MM.1S (cell line): ENCODE measurements at regions not wholly inside any gene's neighbourhood (a gene's known extent, or its start where the extent isn't known, plus 50 kb on each side); places are given as distances from the start of the nearest gene placed in this dataset.

Source experiments
- CTCF ChIP-seq: fragments of 300-600 bp; sonication (generic); IDR thresholded peaks from 2 replicates; pipeline ENCODE4 v1.5.1; 2016; ENCODE audit warnings: antibody characterized with exemption, low read length, mixed read lengths
- EZH2 ChIP-seq: fragments of 300-600 bp; sonication (generic); optimal IDR thresholded peaks from 2 replicates; pipeline ENCODE3; 2017; ENCODE audit warnings: low read depth, mild to moderate bottlenecking, antibody characterized with exemption, low read length, mixed read lengths

DNA sequence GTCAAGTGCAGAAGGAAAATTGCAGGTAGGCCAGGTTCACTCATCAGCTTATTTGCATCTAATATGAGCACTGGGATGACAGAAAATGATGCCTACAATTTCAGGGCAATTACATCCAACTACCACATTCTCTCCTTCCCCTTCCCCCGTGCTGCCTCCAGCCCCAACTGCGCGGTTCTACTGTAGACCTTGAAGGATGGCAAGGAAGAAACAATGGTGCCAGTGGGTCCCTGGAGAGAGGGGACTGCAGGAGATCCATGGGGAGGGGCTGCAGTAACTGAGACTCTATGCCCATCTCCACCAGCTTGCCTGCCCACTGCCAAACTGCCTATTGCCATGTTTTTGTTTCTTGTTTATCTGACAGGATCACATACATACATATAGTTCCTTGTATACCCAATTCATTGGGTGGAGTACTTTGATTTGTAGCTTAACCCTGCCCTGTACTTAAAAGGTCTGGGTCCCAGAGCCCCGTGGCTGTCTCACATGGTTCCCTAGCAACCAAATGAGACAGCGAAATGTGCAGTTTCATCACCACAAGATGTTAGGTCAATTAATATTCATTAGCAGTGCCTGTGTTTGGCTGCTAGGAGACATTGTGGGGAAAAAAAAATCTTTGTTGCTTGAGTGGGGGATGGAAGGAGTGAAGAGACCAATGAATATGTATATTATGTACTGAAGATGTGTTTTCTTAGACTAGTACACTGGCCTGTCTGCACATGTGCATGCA is 253.5 kb upstream of the PLET1 start:
- no peak for TF ChIP-seq CTCF
- no peak for TF ChIP-seq EZH2
